ENCODE measurements at regions not wholly inside any gene's neighbourhood (a gene's known extent, or its start where the extent isn't known, plus 50 kb on each side); places are given as distances from the start of the nearest gene placed in this dataset.

GRCh38 chr16:85437166-85438052, 175.7 kb upstream of the GSE1 start:
- H3F3A ChIP-seq (ENCODE audit: control insufficient read depth, insufficient read depth): no peaks in the 10 kb centered on the region
- TF ChIP-seq, protein P1, sequence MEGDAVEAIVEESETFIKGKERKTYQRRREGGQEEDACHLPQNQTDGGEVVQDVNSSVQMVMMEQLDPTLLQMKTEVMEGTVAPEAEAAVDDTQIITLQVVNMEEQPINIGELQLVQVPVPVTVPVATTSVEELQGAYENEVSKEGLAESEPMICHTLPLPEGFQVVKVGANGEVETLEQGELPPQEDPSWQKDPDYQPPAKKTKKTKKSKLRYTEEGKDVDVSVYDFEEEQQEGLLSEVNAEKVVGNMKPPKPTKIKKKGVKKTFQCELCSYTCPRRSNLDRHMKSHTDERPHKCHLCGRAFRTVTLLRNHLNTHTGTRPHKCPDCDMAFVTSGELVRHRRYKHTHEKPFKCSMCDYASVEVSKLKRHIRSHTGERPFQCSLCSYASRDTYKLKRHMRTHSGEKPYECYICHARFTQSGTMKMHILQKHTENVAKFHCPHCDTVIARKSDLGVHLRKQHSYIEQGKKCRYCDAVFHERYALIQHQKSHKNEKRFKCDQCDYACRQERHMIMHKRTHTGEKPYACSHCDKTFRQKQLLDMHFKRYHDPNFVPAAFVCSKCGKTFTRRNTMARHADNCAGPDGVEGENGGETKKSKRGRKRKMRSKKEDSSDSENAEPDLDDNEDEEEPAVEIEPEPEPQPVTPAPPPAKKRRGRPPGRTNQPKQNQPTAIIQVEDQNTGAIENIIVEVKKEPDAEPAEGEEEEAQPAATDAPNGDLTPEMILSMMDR (IDR thresholded peaks at IDR 0.05; ENCODE audit: low read depth, low read length, poor library complexity, severe bottlenecking): no peak
- no peak for TF ChIP-seq EZH2phosphoT487 (IDR thresholded peaks at IDR 0.05; ENCODE audit: borderline replicate concordance, low read length)
- no peaks in the 10 kb centered on the region for H3K79me2 ChIP-seq (ENCODE audit: control insufficient read depth, low read length)
- no peaks in the 10 kb centered on the region for H4K20me1 ChIP-seq (ENCODE audit: control insufficient read depth, insufficient read depth, low read depth, low read length)
- H3K36me3 ChIP-seq (ENCODE audit: control insufficient read depth, low read length): no peaks in the 10 kb centered on the region
- no peaks in the 10 kb centered on the region for H3K4me1 ChIP-seq (ENCODE audit: control insufficient read depth, low read length)
- no peaks in the 10 kb centered on the region for H3K9me3 ChIP-seq (ENCODE audit: control insufficient read depth, insufficient read depth, low read length)
- H3K9me2 ChIP-seq (replicated peaks; ENCODE audit: control insufficient read depth, low read length): no peaks in the 10 kb centered on the region
- no peak overlapping the region for H3K4me2 ChIP-seq (ENCODE audit: low read length)
- H3K27ac ChIP-seq (ENCODE audit: low read depth, low read length): no peak overlapping the region
- H3K27me3 ChIP-seq (ENCODE audit: control insufficient read depth, low read length): peaks cover 4% of the 10 kb centered on the region; the same call in 1 of the 2 replicates
- no peak overlapping the region for H3K4me3 ChIP-seq (ENCODE audit: low read length)

DNA sequence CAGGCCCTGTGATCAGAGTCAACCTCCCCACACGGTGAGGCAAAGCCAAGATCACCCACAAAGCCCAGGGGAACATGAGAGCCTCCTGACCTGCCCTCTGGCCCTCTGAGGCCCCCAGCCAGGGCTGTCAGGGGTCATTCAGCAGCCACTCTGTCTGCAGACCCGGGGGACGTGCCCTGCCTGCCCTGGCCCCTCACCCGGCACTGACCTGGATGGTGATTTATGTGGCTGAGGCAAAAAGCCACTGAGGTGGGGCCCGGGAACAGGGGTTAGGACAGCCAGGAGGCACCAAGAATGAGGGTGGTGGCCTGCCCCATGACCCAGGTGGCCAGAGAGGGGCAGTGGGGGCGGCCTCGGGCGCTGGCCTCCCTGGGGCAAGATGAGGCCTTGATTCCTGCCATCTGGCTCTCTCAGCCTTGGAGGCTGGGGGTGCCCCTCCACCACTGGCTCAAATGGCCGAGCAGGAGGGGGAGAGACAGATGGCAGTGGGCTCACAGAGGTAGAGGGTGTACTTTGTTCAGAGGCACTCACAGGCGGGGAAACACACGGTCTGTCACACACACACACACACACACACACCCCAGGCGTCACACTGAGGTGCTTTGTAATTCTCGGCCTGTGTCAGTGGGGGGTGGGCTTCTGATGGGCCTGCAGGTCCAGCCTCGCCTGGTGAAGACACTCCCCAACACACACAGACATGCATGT, 174.0 kb upstream of the GSE1 start:
- no peaks in the 10 kb centered on the region for H3K27me3 ChIP-seq (ENCODE audit: control insufficient read depth, low read length)
- H3K27ac ChIP-seq (ENCODE audit: low read depth, low read length): no peak overlapping the region
- no peaks in the 10 kb centered on the region for H3K4me1 ChIP-seq (ENCODE audit: control insufficient read depth, low read length)
- no peaks in the 10 kb centered on the region for H4K20me1 ChIP-seq (ENCODE audit: control insufficient read depth, insufficient read depth, low read depth, low read length)
- no peak overlapping the region for H3K4me3 ChIP-seq (ENCODE audit: low read length)
- no peaks in the 10 kb centered on the region for H3K79me2 ChIP-seq (ENCODE audit: control insufficient read depth, low read length)
- no peaks in the 10 kb centered on the region for H3K9me2 ChIP-seq (replicated peaks; ENCODE audit: control insufficient read depth, low read length)
- H3K4me2 ChIP-seq (ENCODE audit: low read length): no peak overlapping the region
- TF ChIP-seq, protein P1 (IDR thresholded peaks at IDR 0.05; ENCODE audit: low read depth, low read length, poor library complexity, severe bottlenecking): no peak
- no peak for TF ChIP-seq EZH2phosphoT487 (IDR thresholded peaks at IDR 0.05; ENCODE audit: borderline replicate concordance, low read length)
- no peaks in the 10 kb centered on the region for H3K36me3 ChIP-seq (ENCODE audit: control insufficient read depth, low read length)
- H3F3A ChIP-seq (ENCODE audit: control insufficient read depth, insufficient read depth): no peaks in the 10 kb centered on the region
- H3K9me3 ChIP-seq (ENCODE audit: control insufficient read depth, insufficient read depth, low read length): no peaks in the 10 kb centered on the region

- Histone ChIP-seq H4K20me1 (ENCODE audit: control insufficient read depth, insufficient read depth, low read depth, low read length) (no peaks in the 10 kb centered on the region), H3K4me2 (ENCODE audit: low read length) (no peak overlapping the region), H3K4me1 (ENCODE audit: control insufficient read depth, low read length) (peaks cover 15% of the 10 kb centered on the region), H3K27me3 (ENCODE audit: control insufficient read depth, low read length) (no peaks in the 10 kb centered on the region), H3K79me2 (ENCODE audit: control insufficient read depth, low read length) (no peaks in the 10 kb centered on the region), H3K9me3 (ENCODE audit: control insufficient read depth, insufficient read depth, low read length) (no peaks in the 10 kb centered on the region), H3K4me3 (ENCODE audit: low read length) (no peak overlapping the region), H3K27ac (ENCODE audit: low read depth, low read length) (no peak overlapping the region), H3K36me3 (ENCODE audit: control insufficient read depth, low read length) (no peaks in the 10 kb centered on the region), H3F3A (ENCODE audit: control insufficient read depth, insufficient read depth) (no peaks in the 10 kb centered on the region), H3K9me2 (replicated peaks; ENCODE audit: control insufficient read depth, low read length) (no peaks in the 10 kb centered on the region)
- TF ChIP-seq, protein P1 (IDR thresholded peaks at IDR 0.05; ENCODE audit: low read depth, low read length, poor library complexity, severe bottlenecking): no peak
- no peak for TF ChIP-seq EZH2phosphoT487 (IDR thresholded peaks at IDR 0.05; ENCODE audit: borderline replicate concordance, low read length)
Observed at GRCh38 chr16:85440744-85441143, 172.4 kb upstream of the GSE1 start.
